ENCODE measurements at regions not wholly inside any gene's neighbourhood (a gene's known extent, or its start where the extent isn't known, plus 50 kb on each side); places are given as distances from the start of the nearest gene placed in this dataset.
"Not testable (repeated sequence)": the region's sequence is repeated elsewhere in the genome, so short reads cannot be mapped to it uniquely, and the experiment has no call there.

- DNase-seq (ENCODE audit: insufficient read length, low spot score) (no peak), FAIRE-seq (no peak)
These were observed 91.5 kb upstream of the RGPD4 start for GRCh38 chr2:107735201-107735600.

- FAIRE-seq (no peak), DNase-seq (ENCODE audit: insufficient read length, low spot score) (no peak)
These were observed 88.9 kb upstream of the RGPD4 start for GRCh38 chr2:107737756-107738155.

GRCh38 chr2:107738266-107738665 lies 88.4 kb upstream of the RGPD4 start:
- FAIRE-seq (no peak), DNase-seq (ENCODE audit: insufficient read length, low spot score) (no peak)

- FAIRE-seq (no peak), DNase-seq (ENCODE audit: insufficient read length, low spot score) (no peak)
These were observed 86.4 kb upstream of the RGPD4 start for GRCh38 chr2:107740300-107740699.

- DNase-seq (ENCODE audit: insufficient read length, low spot score) (no peak), FAIRE-seq (no peak)
These were observed 84.1 kb upstream of the RGPD4 start for GRCh38 chr2:107742460-107743027.

GRCh38 chr2:107743274-107743673 lies 83.4 kb upstream of the RGPD4 start:
- DNase-seq (ENCODE audit: insufficient read length, low spot score): no peak
- FAIRE-seq: no peak

- DNase-seq (ENCODE audit: insufficient read length, low spot score): no peak
- no peak for FAIRE-seq
These were observed 81.6 kb upstream of the RGPD4 start for GRCh38 chr2:107745100-107745499.

- not testable (repeated sequence) for FAIRE-seq; DNase-seq (ENCODE audit: insufficient read length, low spot score)
These were observed 80.0 kb upstream of the RGPD4 start for GRCh38 chr2:107746552-107747198.

- not testable (repeated sequence) for DNase-seq (ENCODE audit: insufficient read length, low spot score); FAIRE-seq
These were observed 79.3 kb upstream of the RGPD4 start for GRCh38 chr2:107747199-107747963.

- FAIRE-seq (no peak), DNase-seq (ENCODE audit: insufficient read length, low spot score) (no peak)
These were observed 78.6 kb upstream of the RGPD4 start for GRCh38 chr2:107747964-107748583.

GRCh38 chr2:107751936-107752335 lies 74.8 kb upstream of the RGPD4 start:
- DNase-seq (ENCODE audit: insufficient read length, low spot score) (no peak), FAIRE-seq (no peak)

GRCh38 chr2:107753806-107754205 lies 72.9 kb upstream of the RGPD4 start:
- not testable (repeated sequence) for FAIRE-seq; DNase-seq (ENCODE audit: insufficient read length, low spot score)

GRCh38 chr2:107757223-107757622 lies 69.5 kb upstream of the RGPD4 start:
- DNase-seq (ENCODE audit: insufficient read length, low spot score) (no peak), FAIRE-seq (no peak)

GRCh38 chr2:107760620-107761364 lies 65.9 kb upstream of the RGPD4 start:
- FAIRE-seq (no peak), DNase-seq (ENCODE audit: insufficient read length, low spot score) (no peak)

GRCh38 chr2:107772353-107772752 lies 54.3 kb upstream of the RGPD4 start:
- DNase-seq (ENCODE audit: insufficient read length, low spot score) (no peak), FAIRE-seq (no peak)

- DNase-seq (ENCODE audit: insufficient read length, low spot score) (no peak), FAIRE-seq (no peak)
These were observed 51.5 kb upstream of the RGPD4 start for GRCh38 chr2:107775211-107775610.

GRCh38 chr2:107775791-107776190 lies 50.9 kb upstream of the RGPD4 start:
- FAIRE-seq (no peak), DNase-seq (ENCODE audit: insufficient read length, low spot score) (no peak)

- FAIRE-seq: no peak
- DNase-seq (ENCODE audit: insufficient read length, low spot score): no peak
These were observed 50.3 kb upstream of the RGPD4 start for GRCh38 chr2:107776362-107776761.
